SK-N-SH (cell line): ENCODE measurements at regions not wholly inside any gene's neighbourhood (a gene's known extent, or its start where the extent isn't known, plus 50 kb on each side); places are given as distances from the start of the nearest gene placed in this dataset.

Experiments used
- CTCF ChIA-PET: fragments of 300-600, 350-600 bp; formaldehyde crosslinking; extraction: SDS; loops from one replicate; lab custom pipeline; 2021; lab: Yijun Ruan, JAX
- POLR2A ChIA-PET: fragments of 350-600 bp; sonication (Branson Sonifier 250); formaldehyde crosslinking; extraction: SDS; loops from one replicate; lab custom pipeline; 2020; ENCODE audit warnings: antibody characterized with exemption, inconsistent platforms; lab: Yijun Ruan, JAX
- DNase-seq: peaks from one replicate; pipeline ENCODE4 v3.0.0; 2012
- H2AFZ ChIP-seq: fragments of 200-600 bp; sonication (generic); 2 replicates; pipeline ENCODE4 v1.8.1; 2016; ENCODE audit warnings: antibody characterized with exemption, mild to moderate bottlenecking, low read depth
- H3F3A ChIP-seq: fragments of 200-600 bp; sonication (generic); replicated peaks from 2 replicates; pipeline ENCODE3; 2016; ENCODE audit warnings: antibody characterized with exemption, mild to moderate bottlenecking; ENCODE audit not compliant: insufficient read depth
- H3K27ac ChIP-seq, 2 experiments: fragments of 200-500 bp in 1 of 2; fragments of 200-600 bp in 1 of 2; sonication (Bioruptor generic) in 1 of 2; sonication (generic), shearing (Covaris generic) in 1 of 2; 2 replicates each; pipeline versions ENCODE4 v1.5.1 to v1.6.1; 2014 to 2016; ENCODE audit warnings: low read depth in 2 of 2, inconsistent platforms in 1 of 2, low read length in 1 of 2, mild to moderate bottlenecking in 1 of 2, mixed read lengths in 1 of 2
- H3K27me3 ChIP-seq: fragments of 200-600 bp; sonication (generic), shearing (Covaris generic); 2 replicates; pipeline ENCODE4 v1.6.1; 2016; ENCODE audit warnings: mixed run types; ENCODE audit not compliant: insufficient read depth
- H3K36me3 ChIP-seq, 2 experiments: fragments of 200-500 bp in 1 of 2; fragments of 200-600 bp in 1 of 2; sonication (Bioruptor generic) in 1 of 2; sonication (generic) in 1 of 2; replicated peaks in 1 of 2; 2 replicates each; pipeline versions ENCODE3 to v1.5.1; 2014 to 2016; ENCODE audit warnings: low read length in 1 of 2, mild to moderate bottlenecking in 1 of 2; ENCODE audit not compliant: insufficient read depth in 2 of 2, control insufficient read depth in 1 of 2
- H3K4me1 ChIP-seq, 2 experiments: fragments of 200-500 bp in 1 of 2; fragments of 200-600 bp in 1 of 2; sonication (Bioruptor generic) in 1 of 2; sonication (generic), shearing (Covaris generic) in 1 of 2; 2 replicates each; pipeline versions ENCODE4 v1.5.1 to v1.6.1; 2014 to 2016; ENCODE audit warnings: low read depth in 1 of 2, low read length in 1 of 2, mixed run types in 1 of 2; ENCODE audit not compliant: insufficient read depth in 2 of 2, control insufficient read depth in 1 of 2
- H3K4me2 ChIP-seq: fragments of 200-600 bp; sonication (generic), shearing (Covaris generic); 2 replicates; pipeline ENCODE4 v1.6.1; 2017; ENCODE audit warnings: mixed run types
- H3K4me3 ChIP-seq, 2 experiments: fragments of 200-500 bp in 1 of 2; fragments of 200-600 bp in 1 of 2; sonication (Bioruptor generic) in 1 of 2; sonication (generic), shearing (Covaris generic) in 1 of 2; 2 replicates each; pipeline versions ENCODE4 v1.5.1 to v1.8.1; 2014 to 2016; ENCODE audit warnings: low read depth in 2 of 2, inconsistent platforms in 1 of 2, low read length in 1 of 2, mild to moderate bottlenecking in 1 of 2, mixed read lengths in 1 of 2, moderate library complexity in 1 of 2
- H3K79me2 ChIP-seq: fragments of 200-600 bp; sonication (generic); 2 replicates; pipeline ENCODE4 v1.8.1; 2017; ENCODE audit warnings: mild to moderate bottlenecking; ENCODE audit not compliant: insufficient read depth
- H3K9ac ChIP-seq: fragments of 200-600 bp; sonication (generic); 2 replicates; pipeline ENCODE4 v1.6.1; 2017; ENCODE audit warnings: mixed run types
- H3K9me2 ChIP-seq: fragments of 200-600 bp; sonication (generic); 2 replicates; pipeline ENCODE4 v1.6.1; 2017; ENCODE audit warnings: mixed run types
- H3K9me3 ChIP-seq: fragments of 200-600 bp; sonication (generic); 2 replicates; pipeline ENCODE4 v1.6.1; 2017; ENCODE audit warnings: mixed run types, mild to moderate bottlenecking, moderate library complexity
- H4K20me1 ChIP-seq: fragments of 200-600 bp; sonication (generic); 2 replicates; pipeline ENCODE4 v1.6.1; 2017; ENCODE audit warnings: mild to moderate bottlenecking, mixed run types; ENCODE audit not compliant: insufficient read depth
- CHD2 ChIP-seq: fragments of 150-350 bp; IDR thresholded peaks from 2 replicates; pipeline ENCODE4 v1.6.1; 2018; ENCODE audit warnings: low read length; ENCODE audit not compliant: partially characterized antibody
- ELF1 ChIP-seq: IDR thresholded peaks from 2 replicates; pipeline ENCODE4 v1.4.0; 2012
- EZH2phosphoT487 ChIP-seq: fragments of 200-600 bp; sonication (generic); IDR thresholded peaks from 2 replicates; pipeline ENCODE4 v1.6.1; 2017; ENCODE audit warnings: low read depth, mixed run types, mild to moderate bottlenecking, antibody characterized with exemption, moderate library complexity, borderline replicate concordance
- FOSL2 ChIP-seq: IDR thresholded peaks from 2 replicates; pipeline ENCODE4 v1.4.0; 2012; ENCODE audit warnings: low read depth, mild to moderate bottlenecking, moderate library complexity, borderline replicate concordance
- FOXJ3 ChIP-seq: sonication (generic); formaldehyde crosslinking; IDR thresholded peaks from 2 replicates; pipeline ENCODE4 v1.5.1; 2020; ENCODE audit warnings: mild to moderate bottlenecking, missing genetic modification reagents
- GABPA ChIP-seq: IDR thresholded peaks from 2 replicates; pipeline ENCODE4 v1.4.0; 2012; ENCODE audit warnings: low read depth, mild to moderate bottlenecking
- IRF3 ChIP-seq: fragments of 150-350 bp; IDR thresholded peaks from 2 replicates; pipeline ENCODE4 v1.6.1; 2016; ENCODE audit warnings: mild to moderate bottlenecking, low read depth, low read length
- MEF2A ChIP-seq: IDR thresholded peaks from 2 replicates; pipeline ENCODE4 v1.4.0; 2012; ENCODE audit warnings: low read depth, borderline replicate concordance
- RAD21 ChIP-seq: IDR thresholded peaks from 2 replicates; pipeline ENCODE4 v1.6.1; 2012; ENCODE audit warnings: mild to moderate bottlenecking, low read length
- RFX5 ChIP-seq: IDR thresholded peaks from 2 replicates; pipeline ENCODE4 v1.6.1; 2012; ENCODE audit warnings: mild to moderate bottlenecking, improper control_type of control experiment, low read length
- RXRA ChIP-seq: IDR thresholded peaks from 2 replicates; pipeline ENCODE4 v1.4.0; 2012; ENCODE audit warnings: low read depth, mild to moderate bottlenecking, borderline replicate concordance
- SMC3 ChIP-seq: IDR thresholded peaks from 2 replicates; pipeline ENCODE4 v1.6.1; 2012; ENCODE audit warnings: low read depth, low read length, improper control_type of control experiment
- TAF1 ChIP-seq: IDR thresholded peaks from 2 replicates; pipeline ENCODE4 v1.6.1; 2012; ENCODE audit warnings: low read depth, mild to moderate bottlenecking, low read length, moderate library complexity, borderline replicate concordance
- TCF12 ChIP-seq: IDR thresholded peaks from 2 replicates; pipeline ENCODE4 v1.4.0; 2012
- TEAD4 ChIP-seq: IDR thresholded peaks from 2 replicates; pipeline ENCODE4 v1.4.0; 2012; ENCODE audit warnings: mild to moderate bottlenecking, borderline replicate concordance; ENCODE audit not compliant: insufficient read depth
- YY1 ChIP-seq: IDR thresholded peaks from 2 replicates; pipeline ENCODE4 v1.4.0; 2012; ENCODE audit warnings: low read depth, mild to moderate bottlenecking
- WGBS: methylation state at CpG from one replicate; pipeline ENCODE4 v1.1.6; 2017; ENCODE audit warnings: low lambda C conversion rate; 5-methylcytosine and 5-hydroxymethylcytosine counted together
- TF ChIP-seq, protein P1 (sequence below): IDR thresholded peaks from 2 replicates; pipeline ENCODE4 v1.4.0; 2012; ENCODE audit warnings: low read depth

DNA sequence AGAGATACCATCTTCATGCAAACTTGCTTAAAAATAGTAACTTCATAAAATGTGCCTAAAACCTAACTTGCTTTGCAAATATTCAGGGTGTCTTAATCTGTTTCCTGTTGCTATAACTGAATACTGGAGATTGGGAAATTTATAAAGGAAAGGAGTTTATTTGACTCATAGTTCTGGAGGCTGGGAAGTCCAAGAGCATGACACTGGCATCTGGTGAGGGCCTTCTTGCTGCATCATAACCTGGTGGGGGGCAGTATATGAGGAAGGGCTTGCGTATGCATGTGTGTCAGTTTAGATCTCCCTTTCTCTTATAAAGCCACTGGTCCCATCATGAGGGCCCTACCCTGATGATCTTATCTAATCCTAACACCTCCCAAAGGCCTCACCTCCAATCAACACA is 166.5 kb downstream of the LPIN1 start:
- no peak overlapping the region for H3K27ac ChIP-seq
- no peaks in the 10 kb centered on the region for H3K4me1 ChIP-seq
- H4K20me1 ChIP-seq: no peaks in the 10 kb centered on the region
- POLR2A ChIA-PET: no interaction called here
- 100% methylated on average over 1 of the region's 1 CpG for WGBS
- no peaks in the 10 kb centered on the region for H3K79me2 ChIP-seq
- H3K36me3 ChIP-seq: no peaks in the 10 kb centered on the region
- H3K9me2 ChIP-seq: no peaks in the 10 kb centered on the region
- CTCF ChIA-PET: no interaction called here
- no peaks in the 10 kb centered on the region for H3F3A ChIP-seq
- no peaks in the 10 kb centered on the region for H3K9me3 ChIP-seq
- no peak for TF ChIP-seq TCF12
- no peak for TF ChIP-seq EZH2phosphoT487
- no peak for TF ChIP-seq RAD21
- TF ChIP-seq FOXJ3 (CRISPR knock-in tag): no peak
- TF ChIP-seq ELF1: no peak
- TF ChIP-seq TAF1: no peak
- TF ChIP-seq, protein P1, sequence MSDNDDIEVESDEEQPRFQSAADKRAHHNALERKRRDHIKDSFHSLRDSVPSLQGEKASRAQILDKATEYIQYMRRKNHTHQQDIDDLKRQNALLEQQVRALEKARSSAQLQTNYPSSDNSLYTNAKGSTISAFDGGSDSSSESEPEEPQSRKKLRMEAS: no peak
- TF ChIP-seq FOSL2: no peak
- no peak for TF ChIP-seq RXRA
- TF ChIP-seq GABPA: no peak
- TF ChIP-seq YY1: no peak
- TF ChIP-seq RFX5: no peak
- no peak for TF ChIP-seq SMC3
- TF ChIP-seq CHD2: no peak
- TF ChIP-seq MEF2A: no peak
- no peak for TF ChIP-seq TEAD4
- DNase-seq: no peak
- no peak overlapping the region for H2AFZ ChIP-seq
- no peak overlapping the region for H3K4me2 ChIP-seq
- H3K27me3 ChIP-seq: no peaks in the 10 kb centered on the region
- H3K9ac ChIP-seq: no peak overlapping the region
- no peak overlapping the region for H3K4me3 ChIP-seq

DNA sequence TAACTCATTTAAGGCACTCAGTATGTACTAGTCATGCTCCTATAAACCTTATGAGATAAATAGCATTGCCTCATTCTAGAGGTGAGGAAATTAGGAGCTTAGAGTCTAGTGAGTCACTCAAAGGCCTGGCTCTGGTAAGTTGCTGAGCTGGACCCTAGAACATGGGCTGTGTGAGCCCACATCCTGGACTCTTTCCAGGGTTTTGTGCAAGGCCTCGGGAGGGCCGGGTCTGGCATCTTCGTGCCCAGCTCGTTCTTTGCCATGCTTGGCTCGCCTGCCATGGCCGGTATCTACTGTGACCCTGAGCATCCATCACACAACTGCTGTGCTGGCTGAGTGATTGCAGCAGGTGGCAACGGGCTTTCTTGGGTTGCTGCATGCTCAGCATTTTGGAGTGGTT is 168.0 kb downstream of the LPIN1 start:
- Histone ChIP-seq H3K9me2 (no peaks in the 10 kb centered on the region), H3K79me2 (no peaks in the 10 kb centered on the region), H4K20me1 (no peaks in the 10 kb centered on the region), H3F3A (no peaks in the 10 kb centered on the region), H3K9ac (no peak overlapping the region), H2AFZ (no peak overlapping the region), H3K4me1 (no peaks in the 10 kb centered on the region), H3K27me3 (no peaks in the 10 kb centered on the region), H3K4me3 (no peak overlapping the region), H3K4me2 (no peak overlapping the region), H3K36me3 (no peaks in the 10 kb centered on the region), H3K27ac (no peak overlapping the region), H3K9me3 (no peaks in the 10 kb centered on the region)
- TF ChIP-seq IRF3: no peak
- ChIA-PET POLR2A (no interaction called here), CTCF (no interaction called here)
- 36% methylated on average over 5 of the region's 7 CpGs for WGBS
- DNase-seq: no peak
